ENCODE measurements at regions not wholly inside any gene's neighbourhood (a gene's known extent, or its start where the extent isn't known, plus 50 kb on each side); places are given as distances from the start of the nearest gene placed in this dataset.

GRCh38 chr18:41713969-41714825, 240.8 kb upstream of the PIK3C3 start:
- Histone ChIP-seq H3K36me3 (no peaks in the 10 kb centered on the region), H3K9me3 (no peaks in the 10 kb centered on the region), H3K4me1 (no peaks in the 10 kb centered on the region), H3K4me3 (no peak overlapping the region), H3K27ac (no peak overlapping the region), H3K27me3 (no peaks in the 10 kb centered on the region)
- 85 to 90% methylated on average over 3 of the region's 3 CpGs for WGBS, 2 donors
- DNase-seq (ENCODE audit: low spot score in 2 of 2) = no peak
- no peak for TF ChIP-seq EP300 (IDR thresholded peaks at IDR 0.05)
- TF ChIP-seq CTCF (IDR thresholded peaks at IDR 0.05) = no peak
- TF ChIP-seq POLR2A (IDR thresholded peaks at IDR 0.05) = no peak

DNA sequence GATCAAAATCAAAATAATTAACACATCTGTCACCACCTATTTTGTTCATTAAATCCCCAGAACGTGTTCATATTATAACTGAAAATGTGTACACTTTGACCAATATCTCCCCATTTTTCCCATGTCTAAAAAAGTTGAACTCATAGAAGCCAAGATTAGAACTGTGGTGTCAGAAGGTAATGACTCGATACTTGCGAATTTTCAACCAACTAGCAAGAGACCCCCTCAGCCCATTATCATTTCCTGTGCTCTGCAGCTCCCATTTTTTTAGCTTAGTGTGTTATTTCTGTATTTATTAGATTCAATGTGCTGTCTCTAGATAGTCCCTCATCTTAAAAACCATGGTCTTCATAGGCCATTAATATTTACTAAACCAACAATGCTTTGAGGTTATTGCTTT, 248.7 kb upstream of the PIK3C3 start:
- Histone ChIP-seq H3K9me3 (no peaks in the 10 kb centered on the region), H3K27ac (no peak overlapping the region), H3K36me3 (no peaks in the 10 kb centered on the region), H3K4me3 (no peak overlapping the region), H3K27me3 (no peaks in the 10 kb centered on the region), H3K4me1 (no peaks in the 10 kb centered on the region)
- WGBS, 2 donors = 88 to 91% methylated on average over 3 of the region's 3 CpGs
- TF ChIP-seq EP300 (IDR thresholded peaks at IDR 0.05) (no peak), POLR2A (IDR thresholded peaks at IDR 0.05) (no peak), CTCF (IDR thresholded peaks at IDR 0.05) (no peak)
- no peak for DNase-seq (ENCODE audit: low spot score in 2 of 2)

GRCh38 chr18:41703744-41704530, 251.1 kb upstream of the PIK3C3 start:
- TF ChIP-seq EP300 (IDR thresholded peaks at IDR 0.05) (no peak), CTCF (IDR thresholded peaks at IDR 0.05) (no peak), POLR2A (IDR thresholded peaks at IDR 0.05) (no peak)
- Histone ChIP-seq H3K4me1 (no peaks in the 10 kb centered on the region), H3K9me3 (no peaks in the 10 kb centered on the region), H3K27me3 (no peaks in the 10 kb centered on the region), H3K27ac (no peak overlapping the region), H3K4me3 (no peak overlapping the region), H3K36me3 (no peaks in the 10 kb centered on the region)
- WGBS, 2 donors = 72 to 75% methylated on average over 2 of the region's 2 CpGs
- no peak for DNase-seq (ENCODE audit: low spot score in 2 of 2)

GRCh38 chr18:41700416-41700815, 254.6 kb upstream of the PIK3C3 start:
- TF ChIP-seq POLR2A (IDR thresholded peaks at IDR 0.05) (no peak), CTCF (IDR thresholded peaks at IDR 0.05) (no peak), EP300 (IDR thresholded peaks at IDR 0.05) (no peak)
- no peaks in the 10 kb centered on the region for H3K9me3 ChIP-seq
- H3K27me3 ChIP-seq = no peaks in the 10 kb centered on the region
- no peaks in the 10 kb centered on the region for H3K4me1 ChIP-seq
- WGBS, 2 donors = 69 to 80% methylated on average over 4 of the region's 4 CpGs
- no peak for DNase-seq (ENCODE audit: low spot score in 2 of 2)
- no peak overlapping the region for H3K27ac ChIP-seq
- no peak overlapping the region for H3K4me3 ChIP-seq
- no peaks in the 10 kb centered on the region for H3K36me3 ChIP-seq

DNA sequence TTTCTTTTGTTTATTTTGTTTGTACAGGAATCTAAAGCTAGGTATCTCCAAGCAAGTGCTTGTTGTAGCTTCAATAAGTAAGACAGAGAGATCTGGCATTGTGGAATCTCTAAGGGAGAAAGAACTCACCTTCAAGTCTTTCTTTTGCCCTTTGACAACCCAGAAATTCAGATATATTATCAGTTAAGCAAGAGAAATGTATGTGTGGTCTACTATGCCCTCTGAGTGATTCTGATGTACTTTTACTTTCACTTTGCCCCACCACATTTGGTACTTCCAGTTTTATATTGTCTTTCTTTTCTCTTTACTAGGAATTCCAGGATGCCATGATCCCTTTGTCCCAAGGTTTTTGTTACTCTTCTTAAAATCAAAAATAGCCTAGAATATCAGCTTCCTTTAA, 259.6 kb upstream of the PIK3C3 start:
- TF ChIP-seq EP300 (IDR thresholded peaks at IDR 0.05) (no peak), CTCF (IDR thresholded peaks at IDR 0.05) (no peak), POLR2A (IDR thresholded peaks at IDR 0.05) (no peak)
- DNase-seq (ENCODE audit: low spot score in 2 of 2) = no peak
- Histone ChIP-seq H3K36me3 (no peaks in the 10 kb centered on the region), H3K9me3 (no peaks in the 10 kb centered on the region), H3K27ac (no peak overlapping the region), H3K4me1 (no peaks in the 10 kb centered on the region), H3K27me3 (no peaks in the 10 kb centered on the region), H3K4me3 (no peak overlapping the region)
